Parathyroid adenoma (tissue), 2 donors: ENCODE measurements at regions not wholly inside any gene's neighbourhood (a gene's known extent, or its start where the extent isn't known, plus 50 kb on each side); places are given as distances from the start of the nearest gene placed in this dataset.

Experiments used
- H2AFZ ChIP-seq: fragments of 300-600 bp; sonication (generic); one replicate; pipeline ENCODE4 v1.7.0; 2017; ENCODE audit warnings: antibody characterized with exemption, mild to moderate bottlenecking
- H3K27ac ChIP-seq: fragments of 300-600 bp; sonication (generic); one replicate; pipeline ENCODE4 v1.7.0; 2017
- H3K27me3 ChIP-seq: fragments of 300-600 bp; sonication (generic); one replicate; pipeline ENCODE4 v1.7.0; 2017; ENCODE audit warnings: low read length; ENCODE audit not compliant: control insufficient read depth, insufficient read depth
- H3K36me3 ChIP-seq: fragments of 300-600 bp; sonication (generic); one replicate; pipeline ENCODE4 v1.7.0; 2017; ENCODE audit warnings: low read length; ENCODE audit not compliant: control insufficient read depth, insufficient read depth
- H3K4me1 ChIP-seq: fragments of 300-600 bp; sonication (generic); one replicate; pipeline ENCODE4 v1.7.0; 2017; ENCODE audit warnings: control low read depth
- H3K4me2 ChIP-seq: fragments of 300-600 bp; sonication (generic); one replicate; pipeline ENCODE4 v1.7.0; 2017; ENCODE audit warnings: low read length
- H3K4me3 ChIP-seq: fragments of 300-600 bp; sonication (generic); one replicate; pipeline ENCODE4 v1.7.0; 2017; ENCODE audit warnings: low read depth, low read length
- H3K79me2 ChIP-seq: fragments of 300-600 bp; sonication (generic); one replicate; pipeline ENCODE4 v1.7.0; 2017; ENCODE audit warnings: control low read depth
- H3K9ac ChIP-seq: fragments of 300-600 bp; sonication (generic); one replicate; pipeline ENCODE4 v1.7.0; 2017; ENCODE audit warnings: mild to moderate bottlenecking
- H3K9me3 ChIP-seq: fragments of 300-600 bp; sonication (generic); one replicate; pipeline ENCODE4 v1.7.0; 2017; ENCODE audit warnings: low read length; ENCODE audit not compliant: control insufficient read depth
- TF ChIP-seq, protein P1 (sequence below): fragments of 300-600 bp; sonication (generic); IDR thresholded peaks from one replicate; pipeline ENCODE4 v1.7.0; 2017; ENCODE audit warnings: antibody characterized with exemption, mild to moderate bottlenecking
- donor health status: primary hyperparathyroidism.

DNA sequence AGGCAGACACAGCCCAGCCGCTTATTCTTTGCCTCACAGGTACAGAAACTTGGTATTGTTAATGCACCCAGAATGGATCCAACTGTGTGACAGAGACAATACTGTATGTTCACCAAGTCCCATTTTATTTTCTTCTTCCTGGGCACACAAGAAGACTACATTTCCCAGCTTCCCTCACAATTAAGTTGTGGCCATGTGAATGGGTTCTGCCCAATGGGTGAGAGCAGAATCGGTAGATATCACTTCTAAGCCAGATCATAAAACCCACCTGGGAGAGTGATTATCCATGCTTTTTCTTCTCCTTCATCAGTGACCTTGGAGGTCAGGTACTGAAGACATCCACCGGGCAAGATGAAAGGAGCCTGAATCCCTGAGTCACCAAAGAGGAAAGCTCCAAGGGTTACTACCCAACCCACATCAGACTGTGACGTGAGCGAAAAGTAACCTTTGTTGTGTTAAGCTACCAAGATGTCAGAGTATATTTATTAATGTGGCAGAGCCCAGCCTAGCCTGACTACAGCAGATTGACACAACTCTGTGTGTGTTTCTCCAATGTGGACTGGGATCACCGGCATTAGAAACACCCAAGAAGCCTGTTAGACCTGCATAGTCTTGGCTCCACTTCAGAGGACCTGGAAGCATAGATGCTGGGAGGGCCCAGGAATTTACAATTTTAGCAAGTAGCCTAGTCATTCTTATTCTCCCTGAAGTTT is 79.1 kb upstream of the GRIK3 start:
- TF ChIP-seq, protein P1, sequence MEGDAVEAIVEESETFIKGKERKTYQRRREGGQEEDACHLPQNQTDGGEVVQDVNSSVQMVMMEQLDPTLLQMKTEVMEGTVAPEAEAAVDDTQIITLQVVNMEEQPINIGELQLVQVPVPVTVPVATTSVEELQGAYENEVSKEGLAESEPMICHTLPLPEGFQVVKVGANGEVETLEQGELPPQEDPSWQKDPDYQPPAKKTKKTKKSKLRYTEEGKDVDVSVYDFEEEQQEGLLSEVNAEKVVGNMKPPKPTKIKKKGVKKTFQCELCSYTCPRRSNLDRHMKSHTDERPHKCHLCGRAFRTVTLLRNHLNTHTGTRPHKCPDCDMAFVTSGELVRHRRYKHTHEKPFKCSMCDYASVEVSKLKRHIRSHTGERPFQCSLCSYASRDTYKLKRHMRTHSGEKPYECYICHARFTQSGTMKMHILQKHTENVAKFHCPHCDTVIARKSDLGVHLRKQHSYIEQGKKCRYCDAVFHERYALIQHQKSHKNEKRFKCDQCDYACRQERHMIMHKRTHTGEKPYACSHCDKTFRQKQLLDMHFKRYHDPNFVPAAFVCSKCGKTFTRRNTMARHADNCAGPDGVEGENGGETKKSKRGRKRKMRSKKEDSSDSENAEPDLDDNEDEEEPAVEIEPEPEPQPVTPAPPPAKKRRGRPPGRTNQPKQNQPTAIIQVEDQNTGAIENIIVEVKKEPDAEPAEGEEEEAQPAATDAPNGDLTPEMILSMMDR: no peak
- Histone ChIP-seq H3K4me2 (no peak overlapping the region), H3K79me2 (no peaks in the 10 kb centered on the region), H3K27ac (no peak overlapping the region), H3K36me3 (no peaks in the 10 kb centered on the region), H3K4me3 (no peak overlapping the region), H3K9me3 (no peaks in the 10 kb centered on the region), H3K4me1 (no peaks in the 10 kb centered on the region), H3K27me3 (no peaks in the 10 kb centered on the region), H2AFZ (no peak overlapping the region), H3K9ac (no peak overlapping the region)

DNA sequence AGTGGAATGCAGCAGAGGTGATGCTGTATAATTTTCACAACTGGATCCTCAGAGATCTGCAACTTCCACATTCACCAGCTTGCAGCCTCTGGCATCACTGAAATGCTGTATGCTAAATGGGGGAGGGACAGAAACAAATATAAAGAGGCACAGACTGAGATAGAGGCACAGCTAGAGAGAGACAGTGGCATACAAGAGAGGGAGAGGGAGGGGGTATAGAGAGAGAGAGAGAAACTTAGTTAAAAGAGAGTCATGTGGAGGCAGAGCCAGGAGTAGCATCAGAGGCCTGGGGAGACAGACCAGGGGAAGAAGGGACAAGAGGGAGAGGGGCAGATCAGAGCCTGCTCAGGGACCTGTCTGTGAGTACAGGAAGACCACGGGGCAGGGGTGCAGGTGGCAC is 84.5 kb upstream of the GRIK3 start:
- no peaks in the 10 kb centered on the region for H3K79me2 ChIP-seq
- no peak overlapping the region for H3K4me2 ChIP-seq
- H3K9ac ChIP-seq: no peak overlapping the region
- H3K4me1 ChIP-seq: no peaks in the 10 kb centered on the region
- TF ChIP-seq, protein P1: no peak
- no peaks in the 10 kb centered on the region for H3K9me3 ChIP-seq
- no peaks in the 10 kb centered on the region for H3K27me3 ChIP-seq
- no peak overlapping the region for H3K4me3 ChIP-seq
- no peak overlapping the region for H2AFZ ChIP-seq
- H3K27ac ChIP-seq: no peak overlapping the region
- no peaks in the 10 kb centered on the region for H3K36me3 ChIP-seq

DNA sequence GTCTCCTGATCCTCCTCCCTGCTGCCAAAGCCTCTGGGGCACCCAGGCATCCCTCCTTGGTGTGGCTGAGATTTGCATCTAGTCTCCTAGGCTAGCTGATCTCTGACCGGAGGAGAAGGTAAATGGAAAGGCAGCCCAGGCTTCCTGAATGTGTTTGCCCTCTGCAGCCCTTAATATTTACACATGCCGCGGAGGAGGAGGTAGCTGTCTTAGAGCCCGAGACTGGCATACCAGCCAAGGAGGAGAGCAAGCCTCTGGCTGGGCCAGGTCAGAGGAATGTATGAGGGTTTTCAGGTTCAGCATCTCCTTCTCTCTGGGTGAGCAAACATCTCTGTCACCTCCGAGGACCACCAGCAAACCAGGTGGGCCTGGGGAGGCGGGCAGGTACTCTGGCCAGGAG is 86.0 kb upstream of the GRIK3 start:
- Histone ChIP-seq H3K4me3 (no peak overlapping the region), H3K4me2 (no peak overlapping the region), H3K27ac (no peak overlapping the region), H3K9ac (no peak overlapping the region), H3K9me3 (no peaks in the 10 kb centered on the region), H2AFZ (no peak overlapping the region), H3K79me2 (no peaks in the 10 kb centered on the region), H3K27me3 (no peaks in the 10 kb centered on the region), H3K36me3 (no peaks in the 10 kb centered on the region), H3K4me1 (no peaks in the 10 kb centered on the region)
- TF ChIP-seq, protein P1: no peak

DNA sequence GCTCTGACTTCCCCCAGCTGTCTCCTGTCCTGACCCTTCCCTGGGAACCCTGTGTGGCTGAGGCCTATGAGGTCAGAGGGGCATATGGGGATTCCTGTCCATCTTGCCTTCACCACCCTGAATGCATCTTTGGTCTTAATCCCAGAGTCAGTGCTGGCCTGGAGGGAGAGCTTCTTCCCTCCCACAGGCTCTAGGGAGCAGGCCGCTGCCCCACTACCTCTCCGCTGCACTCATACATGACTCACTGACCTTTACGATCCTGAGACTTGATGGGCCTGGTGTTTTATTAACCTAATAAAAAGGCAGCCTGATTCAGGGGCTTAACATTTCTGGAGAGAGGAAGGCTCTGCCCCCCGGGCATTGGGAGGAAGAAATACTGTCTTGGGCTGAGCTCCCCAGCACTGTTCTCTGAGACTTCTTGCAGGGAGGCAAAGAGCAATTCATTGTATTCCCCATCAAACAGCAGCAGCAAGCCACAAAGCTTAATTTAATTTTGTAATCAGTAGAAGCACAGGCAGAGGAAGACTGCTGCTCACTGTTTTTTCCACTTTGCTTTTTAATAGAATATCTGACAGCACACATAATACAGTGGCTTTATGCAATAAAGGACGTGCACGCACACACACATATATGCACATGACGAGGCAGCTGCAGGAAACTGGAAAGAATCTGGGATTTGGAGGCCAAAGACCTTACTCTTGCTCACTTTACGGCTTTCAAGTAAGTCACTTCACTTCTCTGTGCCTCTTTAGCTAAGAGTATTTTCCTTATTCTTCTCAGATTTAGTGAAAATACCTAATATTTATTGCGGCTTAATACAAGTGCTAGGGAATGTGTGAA is 89.2 kb upstream of the GRIK3 start:
- TF ChIP-seq, protein P1: no peak
- Histone ChIP-seq H3K79me2 (no peaks in the 10 kb centered on the region), H3K27ac (no peak overlapping the region), H3K4me1 (no peaks in the 10 kb centered on the region), H3K36me3 (no peaks in the 10 kb centered on the region), H3K9me3 (no peaks in the 10 kb centered on the region), H3K9ac (no peak overlapping the region), H3K4me2 (no peak overlapping the region), H3K4me3 (no peak overlapping the region), H2AFZ (no peak overlapping the region), H3K27me3 (no peaks in the 10 kb centered on the region)
